AG04450 (cell line): ENCODE measurements at regions not wholly inside any gene's neighbourhood (a gene's known extent, or its start where the extent isn't known, plus 50 kb on each side); places are given as distances from the start of the nearest gene placed in this dataset.
A peak's percentile ranks its signal among the peaks of the same experiment; 100 is the strongest.

Experiments
- CTCF ChIA-PET: fragments of 300-600, 350-600 bp; formaldehyde crosslinking; extraction: SDS; loops from one replicate; lab custom pipeline; 2022; ENCODE audit warnings: antibody characterized with exemption, inconsistent platforms; lab: Charles Lee
- POLR2A ChIA-PET: fragments of 350-600 bp; formaldehyde crosslinking; extraction: SDS; loops from one replicate; lab custom pipeline; 2021; ENCODE audit warnings: antibody characterized with exemption, inconsistent platforms; lab: Yijun Ruan, JAX
- DNase-seq: peaks from one replicate; pipeline ENCODE4 v3.0.0-alpha.2; 2011; ENCODE audit warnings: low read depth, low spot score
- H3K27ac ChIP-seq: one replicate; pipeline ENCODE4 v1.5.1; 2012; ENCODE audit warnings: low read depth, low read length, control low read depth
- H3K27me3 ChIP-seq: one replicate; pipeline ENCODE4 v1.6.0; 2012; ENCODE audit warnings: low read length; ENCODE audit not compliant: control insufficient read depth, insufficient read depth
- H3K4me3 ChIP-seq: 2 replicates; pipeline ENCODE4 v1.5.1; 2011; ENCODE audit warnings: mild to moderate bottlenecking, low read depth, low read length, control low read depth
- H3K9me3 ChIP-seq: 2 replicates; pipeline ENCODE4 v1.5.1; 2012; ENCODE audit warnings: low read length; ENCODE audit not compliant: control insufficient read depth, insufficient read depth
- CTCF ChIP-seq: IDR thresholded peaks from 2 replicates; pipeline ENCODE4 v1.5.1; 2011; ENCODE audit warnings: low read depth, low read length, control low read depth, inconsistent platforms

- POLR2A ChIA-PET, result no interaction called here
- no peaks in the 10 kb centered on the region for H3K9me3 ChIP-seq
- no peak for DNase-seq
- H3K4me3 ChIP-seq, result no peak overlapping the region
- no peak overlapping the region for H3K27ac ChIP-seq
- no peaks in the 10 kb centered on the region for H3K27me3 ChIP-seq
- no peak for TF ChIP-seq CTCF
- CTCF ChIA-PET, result no interaction called here
These were observed 182.9 kb upstream of the GRIN2B start for GRCh38 chr12:14164266-14164665.

GRCh38 chr12:14167005-14167628 is 185.7 kb upstream of the GRIN2B start:
- CTCF ChIA-PET, result interaction anchor here (0.6 to 2.6 kb wide), 40 partner anchors 9 to 1251 kb away, joined by 3 to 53 read pairs (median 4); no protein-coding TSS in a partner anchor
- Histone ChIP-seq H3K9me3 (no peaks in the 10 kb centered on the region), H3K4me3 (no peak overlapping the region), H3K27ac (no peak overlapping the region), H3K27me3 (no peaks in the 10 kb centered on the region)
- TF ChIP-seq CTCF, result peak; percentile 98
- peak; percentile 24 for DNase-seq
- POLR2A ChIA-PET, result no interaction called here

- POLR2A ChIA-PET, result no interaction called here
- no peak for TF ChIP-seq CTCF
- Histone ChIP-seq H3K27me3 (no peaks in the 10 kb centered on the region), H3K9me3 (no peaks in the 10 kb centered on the region), H3K4me3 (no peak overlapping the region), H3K27ac (no peak overlapping the region)
- no peak for DNase-seq
- CTCF ChIA-PET, result interaction anchor here (2.6 kb wide), 1 partner anchor 306 kb away, joined by 53 read pairs; no protein-coding TSS in a partner anchor
These were observed 187.9 kb upstream of the GRIN2B start for GRCh38 chr12:14169281-14169680.

GRCh38 chr12:14171106-14171505 is 189.7 kb upstream of the GRIN2B start:
- no peak for DNase-seq
- H3K4me3 ChIP-seq, result no peak overlapping the region
- H3K27ac ChIP-seq, result no peak overlapping the region
- H3K9me3 ChIP-seq, result no peaks in the 10 kb centered on the region
- POLR2A ChIA-PET, result no interaction called here
- H3K27me3 ChIP-seq, result no peaks in the 10 kb centered on the region
- CTCF ChIA-PET, result interaction anchor here (0.7 to 0.8 kb wide), 2 partner anchors 14 to 49 kb away, joined by 3 to 4 read pairs; no protein-coding TSS in a partner anchor
- TF ChIP-seq CTCF, result no peak

GRCh38 chr12:14175206-14175605 is 190.3 kb upstream of the ATF7IP start:
- TF ChIP-seq CTCF, result no peak
- no peaks in the 10 kb centered on the region; the same call in 1 of the 2 replicates for H3K9me3 ChIP-seq
- ChIA-PET CTCF (interaction anchor here (1.7 kb wide), 1 partner anchor 11 kb away, joined by 4 read pairs; no protein-coding TSS in a partner anchor), POLR2A (no interaction called here)
- no peak overlapping the region for H3K27ac ChIP-seq
- H3K4me3 ChIP-seq, result no peak overlapping the region
- H3K27me3 ChIP-seq, result no peaks in the 10 kb centered on the region
- no peak for DNase-seq
